Breast epithelium (tissue), 3 donors: ENCODE measurements at regions not wholly inside any gene's neighbourhood (a gene's known extent, or its start where the extent isn't known, plus 50 kb on each side); places are given as distances from the start of the nearest gene placed in this dataset.

Experiments
- POLR2A ChIP-seq: fragments of 450-650 bp; IDR thresholded peaks from one replicate; pipeline ENCODE4 v1.6.1; 2016; ENCODE audit warnings: antibody characterized with exemption, mild to moderate bottlenecking, moderate library complexity
- POLR2AphosphoS5 ChIP-seq, 3 donors: sonication (generic); formaldehyde crosslinking; IDR thresholded peaks; one replicate each; pipeline ENCODE4 v1.6.1; 2017; ENCODE audit warnings: antibody characterized with exemption in 3 of 3
- TF ChIP-seq, protein P1 (sequence below), 3 donors: fragments of 450-650 bp; IDR thresholded peaks; one replicate each; pipeline ENCODE4 v1.5.1; 2016 to 2017; ENCODE audit warnings: antibody characterized with exemption in 3 of 3, mild to moderate bottlenecking in 3 of 3, moderate library complexity in 3 of 3

DNA sequence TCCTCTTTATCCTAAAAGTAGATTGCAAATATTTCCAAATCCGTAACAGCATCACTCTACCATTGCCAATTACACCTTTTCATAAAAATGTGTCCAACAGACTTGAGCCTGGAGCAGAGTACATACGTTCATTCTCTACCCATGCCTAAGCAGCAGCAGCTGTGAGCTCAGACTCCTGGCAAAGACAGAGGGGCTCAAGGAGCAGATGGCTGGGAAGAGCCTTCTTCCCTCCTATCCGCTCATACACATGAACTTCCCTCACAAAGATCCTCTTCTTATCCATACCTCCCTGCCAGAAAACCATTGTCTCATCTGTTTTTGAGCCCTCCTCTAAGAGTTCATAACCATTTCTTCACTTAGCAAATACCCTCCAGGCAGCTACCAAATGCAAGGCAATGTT is 164.3 kb upstream of the ARL4C start:
- TF ChIP-seq POLR2A, result no peak
- TF ChIP-seq, protein P1, sequence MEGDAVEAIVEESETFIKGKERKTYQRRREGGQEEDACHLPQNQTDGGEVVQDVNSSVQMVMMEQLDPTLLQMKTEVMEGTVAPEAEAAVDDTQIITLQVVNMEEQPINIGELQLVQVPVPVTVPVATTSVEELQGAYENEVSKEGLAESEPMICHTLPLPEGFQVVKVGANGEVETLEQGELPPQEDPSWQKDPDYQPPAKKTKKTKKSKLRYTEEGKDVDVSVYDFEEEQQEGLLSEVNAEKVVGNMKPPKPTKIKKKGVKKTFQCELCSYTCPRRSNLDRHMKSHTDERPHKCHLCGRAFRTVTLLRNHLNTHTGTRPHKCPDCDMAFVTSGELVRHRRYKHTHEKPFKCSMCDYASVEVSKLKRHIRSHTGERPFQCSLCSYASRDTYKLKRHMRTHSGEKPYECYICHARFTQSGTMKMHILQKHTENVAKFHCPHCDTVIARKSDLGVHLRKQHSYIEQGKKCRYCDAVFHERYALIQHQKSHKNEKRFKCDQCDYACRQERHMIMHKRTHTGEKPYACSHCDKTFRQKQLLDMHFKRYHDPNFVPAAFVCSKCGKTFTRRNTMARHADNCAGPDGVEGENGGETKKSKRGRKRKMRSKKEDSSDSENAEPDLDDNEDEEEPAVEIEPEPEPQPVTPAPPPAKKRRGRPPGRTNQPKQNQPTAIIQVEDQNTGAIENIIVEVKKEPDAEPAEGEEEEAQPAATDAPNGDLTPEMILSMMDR (IDR thresholded peaks at IDR 0.05), result no peak
- TF ChIP-seq POLR2AphosphoS5 (IDR thresholded peaks at IDR 0.05), result no peak
